ENCODE measurements at regions not wholly inside any gene's neighbourhood (a gene's known extent, or its start where the extent isn't known, plus 50 kb on each side); places are given as distances from the start of the nearest gene placed in this dataset.

DNA sequence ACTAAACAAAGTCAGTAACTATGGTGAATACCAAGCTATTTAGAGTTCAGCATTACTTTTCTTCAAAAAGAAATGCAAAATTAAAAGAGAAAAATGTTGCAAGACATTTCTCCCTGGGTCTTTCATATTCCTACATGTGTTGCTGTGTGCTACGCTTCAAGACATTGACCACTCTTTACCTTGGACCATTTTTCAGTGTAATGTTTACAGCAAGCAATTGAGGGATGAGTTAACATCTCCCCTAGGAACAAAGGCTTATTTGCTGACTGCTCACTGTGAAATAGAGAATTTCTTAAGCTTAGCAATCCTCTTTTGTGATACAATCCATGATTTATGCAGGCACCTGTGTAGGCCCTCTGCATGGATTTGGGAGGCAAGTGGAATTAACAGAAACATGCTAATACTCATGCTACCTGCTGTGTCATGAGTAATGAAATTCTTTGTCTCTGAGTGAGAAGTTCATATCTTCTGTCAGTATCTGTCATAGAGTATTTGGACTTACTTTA is 1202.9 kb upstream of the CDH8 start:
- DNase-seq (ENCODE audit: low spot score), result no peak

DNA sequence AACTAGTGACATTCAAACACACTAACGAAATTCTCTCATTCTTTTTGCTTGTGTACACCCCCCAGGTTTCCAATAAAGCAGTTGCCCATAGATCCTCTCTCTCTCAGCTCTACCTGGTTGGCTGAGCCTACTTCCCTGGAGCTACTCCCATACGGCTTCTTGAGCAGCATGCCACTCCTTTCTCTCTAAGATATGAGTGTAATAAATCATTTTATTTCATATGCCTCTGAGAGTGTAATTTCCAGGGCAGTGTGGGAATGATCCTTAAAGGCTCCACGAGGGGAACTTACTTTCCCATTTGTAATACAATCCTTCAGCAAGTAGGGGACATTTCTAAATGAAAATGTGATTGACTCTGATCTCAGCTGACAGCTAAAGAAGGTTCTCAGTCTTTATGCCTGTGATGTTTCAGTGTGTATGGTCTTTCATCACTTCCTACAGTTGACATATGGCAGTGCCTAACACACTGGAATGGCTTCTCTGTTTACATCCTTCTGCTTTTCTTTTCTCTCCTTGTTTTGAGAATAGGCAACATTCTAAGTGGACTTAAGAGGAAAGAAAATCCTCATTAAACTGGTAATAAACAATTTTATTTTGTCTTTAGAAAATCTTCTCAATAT is 1194.3 kb upstream of the CDH8 start:
- no peak for DNase-seq (ENCODE audit: low spot score)

DNA sequence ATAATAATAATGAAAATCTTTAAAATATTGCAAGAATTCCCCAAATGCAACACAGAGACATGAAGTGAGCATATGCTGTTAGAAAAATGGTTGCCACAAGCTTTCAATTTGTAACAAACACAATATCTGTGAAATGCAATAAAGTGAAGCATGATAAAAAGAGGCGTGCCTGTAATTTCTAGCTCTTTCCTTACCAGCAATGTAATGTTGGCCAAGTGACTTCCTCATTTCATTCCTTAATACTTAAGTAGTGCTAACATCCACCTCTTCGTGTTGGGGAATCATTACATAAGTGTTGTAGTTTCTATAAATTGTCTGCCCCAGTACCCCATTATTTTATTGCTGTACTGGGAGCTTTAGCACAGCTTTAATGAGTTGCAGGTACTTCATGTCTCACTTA is 1192.0 kb upstream of the CDH8 start:
- no peak for DNase-seq (ENCODE audit: low spot score)

DNA sequence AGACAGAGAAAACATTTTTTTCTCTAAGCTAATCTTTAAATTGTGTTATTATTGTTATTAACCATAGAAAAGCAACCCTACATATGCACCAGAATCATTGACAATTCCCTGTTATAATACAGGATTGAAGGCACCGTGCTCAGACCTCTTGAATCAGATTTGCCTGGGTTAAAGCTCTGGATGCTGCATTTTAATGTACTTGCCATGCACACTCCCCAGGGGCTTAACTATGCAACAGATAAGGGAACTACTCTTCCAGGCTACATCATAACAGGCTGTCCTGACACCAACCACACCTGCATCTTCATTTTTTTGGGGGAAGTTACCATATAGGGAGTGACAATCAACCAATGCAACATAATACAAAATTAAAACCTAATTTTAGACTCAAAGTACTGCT is 1187.6 kb upstream of the CDH8 start:
- no peak for DNase-seq (ENCODE audit: low spot score)

DNA sequence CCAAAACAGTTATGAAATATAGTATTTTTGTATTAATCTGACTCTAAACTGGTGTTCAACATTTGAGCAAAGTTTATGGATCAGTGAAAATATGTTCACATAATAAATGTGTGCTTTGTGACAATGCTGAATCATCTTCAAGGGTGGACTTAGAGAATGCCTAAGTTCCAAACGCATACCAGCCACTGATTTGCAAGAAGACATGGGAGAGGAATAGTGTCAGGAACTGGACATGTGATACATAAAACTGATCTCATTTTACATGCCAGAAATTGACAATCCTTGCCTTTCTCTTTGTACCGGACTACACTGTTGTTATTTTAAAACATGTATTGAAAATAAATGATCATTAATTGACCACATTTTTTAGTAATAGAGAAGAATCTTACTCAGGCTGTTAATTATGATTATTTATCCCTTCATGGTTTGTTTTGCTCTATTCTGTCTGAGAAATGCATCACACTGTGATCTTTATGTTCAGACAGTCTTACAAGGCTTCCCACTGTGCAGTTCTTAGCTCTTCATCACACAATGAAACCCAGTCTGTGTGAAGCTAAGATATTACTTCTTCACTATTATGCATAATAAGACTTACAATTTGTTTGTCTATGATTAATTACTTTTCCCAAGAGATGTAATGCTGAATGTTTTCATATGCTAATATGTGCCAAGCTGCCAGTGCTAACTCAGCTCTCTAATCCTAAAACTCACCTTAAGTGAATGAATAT is 1180.6 kb upstream of the CDH8 start:
- DNase-seq (ENCODE audit: low spot score), result no peak

DNA sequence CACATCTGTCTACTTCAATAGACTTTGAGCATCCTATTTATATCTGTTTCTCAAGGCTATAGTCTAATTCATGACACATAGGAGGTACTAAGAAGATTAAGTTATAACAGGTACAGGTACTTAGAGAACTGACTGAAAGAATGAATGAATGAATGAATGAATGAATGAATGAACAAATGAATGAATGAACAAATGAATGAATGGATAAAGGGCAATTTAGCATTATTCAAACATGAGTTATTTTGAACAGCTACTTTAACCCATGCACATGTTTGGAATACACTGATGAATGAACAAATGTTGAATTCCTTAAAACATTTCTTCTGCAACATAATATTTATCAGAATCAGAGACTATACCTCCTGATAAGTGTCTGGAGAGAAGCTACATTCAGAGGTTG is 1165.6 kb upstream of the CDH8 start:
- DNase-seq (ENCODE audit: low spot score), result no peak

DNA sequence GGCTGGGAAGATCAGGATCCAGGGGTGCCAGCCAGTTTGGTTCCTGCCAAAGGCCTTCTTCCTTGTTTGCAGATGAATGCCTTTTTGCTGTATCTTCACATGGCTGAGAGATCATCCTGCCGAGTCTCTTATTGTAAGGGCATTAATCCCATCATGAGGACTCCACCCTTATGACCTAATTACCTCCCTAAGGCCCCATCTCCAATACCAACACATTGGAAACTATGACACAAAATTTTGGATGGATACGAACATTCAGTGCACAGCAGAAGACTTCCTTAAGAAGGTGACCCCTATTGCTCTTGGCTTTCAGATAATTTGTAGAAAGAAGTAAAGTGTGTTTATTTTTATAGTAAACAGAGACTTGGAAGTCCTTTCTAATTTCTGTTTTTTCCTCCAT is 1164.7 kb upstream of the CDH8 start:
- DNase-seq (ENCODE audit: low spot score), result no peak

DNA sequence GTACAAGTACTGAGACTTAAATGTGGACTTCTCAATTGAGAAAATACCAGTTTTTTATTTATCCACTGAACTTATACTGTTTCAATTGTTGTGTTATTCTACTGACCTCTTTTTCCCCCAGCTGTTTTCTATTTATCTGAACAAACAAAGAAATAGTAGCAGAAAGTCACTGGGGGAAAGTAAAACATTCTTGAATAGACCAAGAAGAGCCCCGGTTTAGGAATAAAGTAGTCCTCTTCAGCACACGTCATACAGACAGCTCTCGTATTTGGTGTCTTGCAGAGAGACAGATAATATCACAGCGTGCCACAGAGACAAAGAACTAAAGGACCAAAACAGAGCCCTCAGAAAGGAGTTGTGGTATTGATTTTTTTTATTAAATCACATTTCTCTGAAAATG is 1159.1 kb upstream of the CDH8 start:
- DNase-seq (ENCODE audit: low spot score), result no peak

DNA sequence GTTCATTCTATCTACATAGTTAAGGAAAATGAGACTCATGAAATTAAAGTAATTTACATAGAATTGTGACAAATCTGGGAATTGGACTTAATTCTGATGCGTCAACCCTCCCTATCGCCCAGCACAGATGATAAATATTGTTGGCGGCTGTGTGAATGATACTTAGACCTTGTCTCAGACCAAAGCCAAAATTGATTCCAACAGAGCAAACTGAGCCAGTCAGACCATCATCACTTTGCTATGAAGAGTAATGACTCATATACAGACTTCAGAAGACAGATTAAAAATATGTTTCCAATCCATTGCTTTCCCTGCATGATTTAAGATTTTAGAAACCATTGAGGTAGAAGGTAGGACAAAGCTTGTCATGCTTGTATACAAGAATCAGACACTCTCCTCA is 1156.7 kb upstream of the CDH8 start:
- no peak for DNase-seq (ENCODE audit: low spot score)

DNA sequence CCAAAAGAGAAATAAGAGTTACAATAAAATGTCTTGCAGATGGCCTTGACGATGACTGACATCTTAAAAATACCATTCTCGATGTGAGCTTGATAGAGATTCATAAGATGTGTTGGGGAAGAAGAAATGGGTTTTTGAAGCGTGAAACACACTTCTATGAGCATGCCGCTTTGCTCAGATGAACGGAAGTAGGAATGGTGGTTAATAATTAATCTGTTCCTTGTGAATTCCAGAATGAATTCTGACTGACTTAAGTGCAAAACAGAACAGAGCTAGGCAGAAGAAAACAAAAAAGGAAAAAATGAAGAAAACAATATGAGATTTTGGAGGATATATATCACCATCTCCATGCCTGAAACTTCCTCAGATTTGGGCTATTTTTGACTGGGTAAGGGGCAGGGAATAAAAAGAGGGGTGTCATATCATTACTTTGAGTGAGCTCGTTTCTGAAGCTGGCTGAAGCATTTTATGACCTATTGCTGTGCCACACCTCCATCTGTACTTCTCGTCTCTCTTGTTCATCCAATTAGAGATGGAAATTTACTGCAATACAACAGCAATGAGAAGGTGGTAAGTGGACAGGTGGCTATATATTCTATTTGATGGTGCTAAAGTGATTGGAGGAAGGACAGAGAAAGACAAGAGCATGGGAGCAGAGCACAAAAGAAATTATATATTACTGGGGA is 1152.0 kb upstream of the CDH8 start:
- DNase-seq (ENCODE audit: low spot score), result no peak

DNA sequence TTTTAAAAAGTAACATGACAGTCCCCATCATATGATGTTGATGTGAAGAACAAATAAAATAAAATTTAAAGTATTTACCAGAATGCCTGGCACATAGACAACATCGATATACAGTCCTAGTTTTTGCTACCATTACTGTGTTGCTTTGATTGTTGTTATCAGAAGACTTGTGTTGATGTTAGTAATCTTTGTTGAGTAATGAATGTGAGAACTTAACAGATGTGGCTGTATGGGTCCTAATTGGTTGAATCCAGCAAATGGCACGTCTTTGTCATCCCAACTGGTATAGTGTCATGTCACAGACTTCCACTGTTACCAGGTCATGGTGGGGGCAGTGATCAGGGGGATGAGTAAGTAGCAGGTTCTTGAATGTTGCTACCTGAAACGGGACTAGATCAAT is 1151.4 kb upstream of the CDH8 start:
- no peak for DNase-seq (ENCODE audit: low spot score)

DNA sequence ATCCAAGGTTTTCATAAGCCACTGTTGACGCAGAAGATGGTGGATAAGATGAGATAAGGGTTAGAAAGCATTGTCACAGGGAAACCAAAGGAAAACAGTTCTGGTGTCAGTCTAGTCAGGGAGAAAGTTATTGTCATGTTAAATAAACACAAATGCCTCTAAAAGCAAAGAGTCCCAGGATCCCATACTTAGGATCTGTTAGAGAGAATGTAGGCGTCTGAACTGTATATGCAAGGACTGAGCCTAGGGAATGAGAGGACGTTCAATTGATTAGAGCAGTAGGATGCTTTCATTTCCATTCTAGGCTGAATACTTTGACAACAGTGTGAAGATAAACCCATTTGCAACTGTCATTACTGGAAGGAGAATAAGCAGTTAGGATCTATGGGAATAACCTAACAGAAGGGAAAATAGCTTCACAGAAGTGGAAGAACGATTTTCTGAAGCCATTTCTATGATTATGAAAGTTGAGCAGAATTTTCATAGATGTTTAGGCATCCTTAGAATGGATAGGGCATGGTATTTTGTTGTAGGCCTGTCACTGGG is 1149.1 kb upstream of the CDH8 start:
- no peak for DNase-seq (ENCODE audit: low spot score)

DNA sequence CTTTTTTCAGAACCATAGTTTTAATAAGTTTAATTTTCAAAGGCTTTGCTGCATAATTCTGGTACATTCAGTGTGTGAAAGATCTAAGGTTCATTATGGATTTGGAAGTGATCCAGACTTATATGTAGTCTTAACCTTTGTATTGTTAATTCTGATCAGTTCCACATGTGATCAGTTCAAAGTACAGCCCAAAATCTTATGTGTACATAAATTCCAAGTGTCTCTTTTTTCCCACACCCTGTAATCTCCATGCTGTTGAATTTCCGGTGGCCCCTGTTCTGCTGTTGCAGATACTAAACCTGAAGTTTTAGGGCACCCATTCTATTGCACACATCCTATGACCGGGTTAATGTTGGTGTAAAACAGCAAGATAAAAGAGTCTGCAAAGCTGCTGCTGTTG is 1147.5 kb upstream of the CDH8 start:
- DNase-seq (ENCODE audit: low spot score), result no peak

DNA sequence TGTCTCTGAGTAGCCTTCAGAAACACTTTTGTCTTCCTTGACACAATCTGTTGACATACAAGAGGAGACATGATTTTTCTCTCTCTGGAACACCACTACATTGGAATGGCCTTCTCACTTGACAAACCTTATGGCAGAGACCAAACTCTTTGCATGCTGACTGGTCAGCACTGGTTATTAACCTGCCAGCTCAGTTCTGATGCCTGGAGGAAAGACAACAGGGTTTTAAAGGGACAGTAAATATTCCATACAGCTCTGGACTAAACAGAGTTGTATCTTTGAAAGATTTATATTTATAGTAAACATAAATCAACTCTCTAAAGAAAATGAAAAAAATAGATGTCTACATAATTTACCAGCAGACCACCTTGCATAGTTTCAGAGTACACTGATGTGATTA is 1139.1 kb upstream of the CDH8 start:
- no peak for DNase-seq (ENCODE audit: low spot score)

DNA sequence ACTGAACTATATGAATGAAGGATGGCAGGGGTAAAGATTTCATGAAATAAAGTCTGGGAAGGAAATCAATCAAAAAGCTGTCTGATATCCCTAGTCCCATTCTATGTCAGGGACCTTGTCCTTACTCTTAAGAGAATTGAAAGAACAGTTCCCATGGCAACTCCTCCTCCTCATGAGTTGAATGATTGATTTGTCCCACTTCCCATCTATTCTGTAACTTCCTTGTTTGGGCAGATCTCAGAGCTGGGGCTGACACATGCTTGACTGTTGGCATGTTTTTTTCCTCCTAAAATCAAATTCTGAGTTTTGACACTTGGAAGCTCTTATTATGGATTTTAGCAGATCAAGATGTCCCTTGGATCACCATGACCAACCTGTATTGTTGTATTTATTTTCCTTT is 1138.6 kb upstream of the CDH8 start:
- DNase-seq (ENCODE audit: low spot score), result no peak

DNA sequence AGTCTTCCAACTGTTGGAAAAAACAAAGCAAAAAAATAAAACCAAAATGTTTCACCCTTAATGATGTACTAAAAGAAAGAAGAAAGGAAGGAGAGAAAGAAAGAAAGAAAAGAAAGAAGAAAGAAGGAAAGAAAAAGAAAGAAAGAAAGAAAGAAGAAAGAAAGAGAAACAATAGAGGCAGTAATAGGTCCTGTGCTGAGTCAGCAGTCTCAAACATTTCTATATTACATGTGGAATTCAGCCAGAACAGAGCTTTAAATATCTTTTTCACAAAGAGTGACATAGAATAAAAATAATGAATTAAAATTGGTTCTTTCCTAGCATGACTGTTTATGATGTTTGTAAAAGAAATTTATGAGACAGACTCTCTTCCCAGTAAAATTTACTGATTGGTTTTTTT is 1135.3 kb upstream of the CDH8 start:
- no peak for DNase-seq (ENCODE audit: low spot score)

DNA sequence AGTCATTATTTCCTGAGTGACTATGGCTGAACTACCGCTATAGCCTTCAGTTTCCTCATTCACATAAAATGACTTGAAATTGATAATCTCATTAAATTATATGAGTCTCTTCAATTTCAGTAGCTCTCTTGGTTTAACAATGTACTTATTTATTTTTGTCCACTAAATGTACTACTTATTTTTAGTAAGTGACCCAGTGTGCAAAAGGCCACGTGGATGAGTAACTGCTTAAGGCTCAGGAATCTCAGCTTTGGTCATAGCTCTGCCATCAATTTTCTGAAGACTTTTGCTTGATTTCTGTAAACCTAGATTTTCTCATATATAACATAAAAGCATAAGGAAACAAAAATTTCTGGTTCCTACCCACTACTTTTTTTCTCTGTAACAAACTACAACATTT is 1132.9 kb upstream of the CDH8 start:
- no peak for DNase-seq (ENCODE audit: low spot score)

DNA sequence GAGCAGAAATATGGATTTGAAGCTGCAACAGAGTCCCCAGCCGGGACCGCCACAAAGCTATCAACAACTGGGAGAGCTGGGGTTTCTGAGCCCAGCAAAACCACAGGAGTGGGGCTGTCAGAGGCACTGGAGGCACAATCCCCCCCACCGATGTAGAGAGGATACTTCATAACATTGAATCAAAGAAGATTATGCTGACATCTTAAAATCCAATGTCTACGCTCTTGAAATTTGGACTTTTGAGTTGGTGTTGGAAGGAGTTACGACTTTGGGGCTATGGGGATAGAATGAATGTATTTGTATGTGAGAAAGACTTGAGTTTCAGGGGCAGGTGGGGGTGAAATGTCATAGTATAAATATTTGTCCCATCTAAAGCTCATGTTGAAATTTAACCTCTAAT is 1121.6 kb upstream of the CDH8 start:
- DNase-seq (ENCODE audit: low spot score), result no peak

DNA sequence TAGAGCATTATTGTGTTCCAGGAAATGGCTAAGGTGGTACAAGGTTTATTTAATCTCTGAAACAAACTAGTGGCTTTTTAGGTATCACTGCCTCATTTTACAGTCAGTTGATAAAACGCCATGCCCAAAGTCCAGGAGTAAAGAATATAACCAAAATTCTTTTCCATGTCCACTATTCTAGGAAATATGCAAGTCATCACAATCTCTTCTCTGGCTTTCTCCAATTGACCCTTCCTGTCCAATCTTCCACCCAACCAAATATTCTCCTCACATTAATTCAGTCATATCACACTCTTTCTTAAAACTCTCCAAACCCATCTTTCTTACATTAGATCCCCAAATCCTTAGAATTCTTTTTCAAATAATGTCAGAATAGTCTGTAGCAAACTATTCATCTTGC is 1110.0 kb upstream of the CDH8 start:
- no peak for DNase-seq (ENCODE audit: low spot score)

DNA sequence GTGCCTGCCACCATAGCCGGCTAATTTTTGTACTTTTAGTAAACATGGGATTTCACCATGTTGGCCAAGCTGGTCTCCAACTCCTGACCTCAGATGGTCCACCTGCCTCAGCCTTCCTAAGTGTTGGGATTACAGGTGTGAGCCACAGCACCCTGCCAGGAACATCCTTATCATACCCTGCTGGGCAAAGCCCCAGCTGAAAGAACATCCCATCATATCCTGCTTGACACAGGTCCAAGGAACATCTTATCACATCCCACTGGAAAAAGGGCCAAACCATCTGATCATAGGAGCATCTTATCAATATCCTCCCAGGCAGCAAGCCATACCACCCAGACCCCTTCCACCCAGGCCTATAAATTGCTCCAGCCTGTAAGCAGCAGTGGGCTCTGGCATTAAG is 1109.2 kb upstream of the CDH8 start:
- no peak for DNase-seq (ENCODE audit: low spot score)

DNA sequence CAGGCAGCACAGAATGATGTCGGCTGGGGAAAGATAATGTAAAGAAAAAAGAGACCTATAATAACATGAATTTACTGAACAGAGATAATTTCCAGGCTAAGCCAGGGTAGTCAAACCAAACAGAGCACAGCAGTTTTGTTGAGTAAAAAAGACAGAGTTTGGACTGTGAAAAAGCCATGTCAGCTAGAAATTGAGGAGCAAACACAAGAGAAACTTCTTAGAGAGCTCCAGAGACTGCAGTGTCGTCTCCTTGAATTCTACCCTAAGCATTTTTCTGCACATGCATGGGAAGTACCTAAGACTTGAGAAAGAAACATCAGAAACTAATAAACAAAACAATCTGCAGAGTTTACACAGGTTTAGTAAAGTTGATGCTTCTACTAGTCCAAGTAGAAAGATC is 1098.8 kb upstream of the CDH8 start:
- no peak for DNase-seq (ENCODE audit: low spot score)

DNA sequence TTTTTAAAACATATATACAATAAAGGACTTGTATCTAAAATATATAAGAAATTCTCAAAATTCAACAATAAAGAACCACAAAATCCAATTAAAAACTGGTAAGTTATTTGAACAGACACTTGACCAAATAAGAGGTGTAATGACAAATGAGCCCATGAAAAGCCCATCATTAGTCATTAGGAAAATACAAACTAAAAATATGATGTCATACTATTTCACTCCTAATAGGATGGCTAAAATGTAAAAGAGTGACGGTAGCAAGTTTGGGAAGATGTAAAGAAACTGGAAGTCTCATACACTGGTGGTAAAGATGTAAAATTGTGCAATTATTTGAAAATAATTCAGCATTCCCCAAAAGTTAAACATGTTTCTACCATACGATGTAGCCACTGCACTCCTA is 1095.3 kb upstream of the CDH8 start:
- no peak for DNase-seq (ENCODE audit: low spot score)

DNA sequence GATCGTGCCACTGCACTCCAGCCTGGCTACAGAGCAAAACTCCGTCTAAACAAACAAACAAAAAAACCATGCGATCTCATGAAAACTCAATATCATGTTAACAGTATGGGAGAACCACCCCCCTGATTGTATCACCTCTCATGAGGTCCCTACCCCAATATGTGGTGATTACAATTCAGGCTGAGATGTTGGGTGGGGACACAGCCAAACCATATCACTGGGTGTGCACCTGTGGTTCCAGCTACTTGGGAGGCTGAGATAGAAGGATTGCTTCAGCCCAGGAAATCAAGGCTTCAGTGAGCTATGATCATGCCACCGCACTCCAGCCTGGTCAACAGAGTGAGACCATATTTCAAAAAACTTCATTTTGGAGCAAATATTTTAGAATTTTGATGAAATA is 1094.7 kb upstream of the CDH8 start:
- DNase-seq (ENCODE audit: low spot score), result no peak
